Loucy (cell line): ENCODE measurements at regions not wholly inside any gene's neighbourhood (a gene's known extent, or its start where the extent isn't known, plus 50 kb on each side); places are given as distances from the start of the nearest gene placed in this dataset.

Experiments used
- H2AFZ ChIP-seq: fragments of 200-600 bp; sonication (generic); 2 replicates; pipeline ENCODE4 v1.6.0; 2016; ENCODE audit warnings: antibody characterized with exemption, mild to moderate bottlenecking, low read length, moderate library complexity
- H3F3A ChIP-seq: fragments of 200-600 bp; 2 replicates; pipeline ENCODE4 v1.6.0; 2016; ENCODE audit warnings: antibody characterized with exemption, low read depth, mild to moderate bottlenecking
- H3K27me3 ChIP-seq: fragments of 200-600 bp; sonication (generic); 2 replicates; pipeline ENCODE4 v1.6.1; 2014; ENCODE audit warnings: low read length, mild to moderate bottlenecking; ENCODE audit not compliant: insufficient read depth, poor library complexity, severe bottlenecking
- H3K36me3 ChIP-seq: fragments of 200-600 bp; sonication (generic); 2 replicates; pipeline ENCODE4 v1.6.1; 2016; ENCODE audit warnings: low read length; ENCODE audit not compliant: insufficient read depth
- H3K4me1 ChIP-seq: fragments of 200-600 bp; sonication (generic); 2 replicates; pipeline ENCODE4 v1.5.1; 2014; ENCODE audit warnings: low read length, mild to moderate bottlenecking; ENCODE audit not compliant: insufficient read depth, poor library complexity, severe bottlenecking
- H3K4me2 ChIP-seq: fragments of 200-600 bp; sonication (generic); 2 replicates; pipeline ENCODE4 v1.6.0; 2014; ENCODE audit warnings: antibody characterized with exemption, low read length, low read depth, mild to moderate bottlenecking; ENCODE audit not compliant: poor library complexity, severe bottlenecking
- H3K4me3 ChIP-seq: fragments of 200-600 bp; sonication (generic); 2 replicates; pipeline ENCODE4 v1.5.1; 2014; ENCODE audit warnings: low read length, mild to moderate bottlenecking, mixed read lengths; ENCODE audit not compliant: poor library complexity, severe bottlenecking
- H3K79me2 ChIP-seq: fragments of 200-600 bp; sonication (generic); 2 replicates; pipeline ENCODE4 v1.6.1; 2014; ENCODE audit warnings: low read length; ENCODE audit not compliant: insufficient read depth
- H3K9ac ChIP-seq: fragments of 200-600 bp; sonication (generic); 2 replicates; pipeline ENCODE4 v1.6.0; 2014; ENCODE audit warnings: mild to moderate bottlenecking, low read depth, low read length, moderate library complexity; ENCODE audit not compliant: poor library complexity, severe bottlenecking
- H3K9me2 ChIP-seq: fragments of 200-600 bp; sonication (generic); replicated peaks from 2 replicates; pipeline ENCODE4 v1.6.1; 2016; ENCODE audit warnings: low read depth, low read length, mixed read lengths
- H3K9me3 ChIP-seq: fragments of 200-600 bp; sonication (generic); 2 replicates; pipeline ENCODE4 v1.6.1; 2014; ENCODE audit warnings: mild to moderate bottlenecking, antibody characterized with exemption, low read length, low read depth; ENCODE audit not compliant: insufficient read depth
- H4K20me1 ChIP-seq: fragments of 200-600 bp; sonication (generic); 2 replicates; pipeline ENCODE4 v1.6.0; 2014; ENCODE audit warnings: antibody characterized with exemption, low read length, mild to moderate bottlenecking; ENCODE audit not compliant: insufficient read depth, poor library complexity, severe bottlenecking
- EZH2phosphoT487 ChIP-seq: fragments of 200-600 bp; IDR thresholded peaks from 2 replicates; pipeline ENCODE4 v1.6.1; 2018; ENCODE audit warnings: antibody characterized with exemption, mild to moderate bottlenecking, moderate library complexity, borderline replicate concordance
- TF ChIP-seq, protein P1 (sequence below): fragments of 200-600 bp; sonication (generic); conservative IDR thresholded peaks from 2 replicates; pipeline ENCODE4 v1.5.1; 2014; ENCODE audit warnings: mild to moderate bottlenecking, antibody characterized with exemption, low read length

DNA sequence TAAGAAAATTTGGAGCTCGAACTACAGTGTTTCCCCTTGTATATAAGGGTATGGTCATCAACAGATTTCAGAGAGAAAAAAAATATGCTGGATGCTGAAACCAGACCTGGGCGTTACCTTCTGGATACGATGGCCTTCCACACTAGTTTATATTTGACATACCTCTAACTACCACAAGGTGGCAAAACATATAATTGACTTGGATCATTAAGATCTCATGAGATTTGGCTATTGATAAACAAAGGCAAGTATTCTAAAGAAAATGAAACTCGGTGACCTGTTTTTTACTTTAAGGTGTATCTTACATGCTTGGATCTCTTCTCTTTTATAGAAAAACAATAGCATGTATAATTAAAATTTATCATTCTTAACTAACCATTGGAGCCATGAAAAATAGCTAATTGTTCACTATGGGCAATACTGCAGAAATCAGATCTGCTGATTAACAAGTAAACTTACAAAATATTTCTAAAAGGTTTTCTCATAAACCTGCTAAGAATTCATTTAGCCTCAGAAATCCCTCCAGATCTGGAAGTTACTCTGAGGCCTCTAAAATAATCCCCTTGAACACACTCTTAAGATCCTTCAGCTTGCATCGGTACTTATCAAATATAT, 300.6 kb upstream of the KCNH8 start:
- no peaks in the 10 kb centered on the region for H3F3A ChIP-seq
- no peak overlapping the region for H3K9ac ChIP-seq
- H4K20me1 ChIP-seq = no peaks in the 10 kb centered on the region
- H3K79me2 ChIP-seq = no peaks in the 10 kb centered on the region
- peaks cover 6% of the 10 kb centered on the region for H3K4me1 ChIP-seq
- H3K4me3 ChIP-seq = no peak overlapping the region
- H3K36me3 ChIP-seq = no peaks in the 10 kb centered on the region
- H3K27me3 ChIP-seq = no peaks in the 10 kb centered on the region
- H3K4me2 ChIP-seq = no peak overlapping the region
- no peaks in the 10 kb centered on the region for H3K9me2 ChIP-seq
- H2AFZ ChIP-seq = no peak overlapping the region
- H3K9me3 ChIP-seq = no peaks in the 10 kb centered on the region
- TF ChIP-seq, protein P1, sequence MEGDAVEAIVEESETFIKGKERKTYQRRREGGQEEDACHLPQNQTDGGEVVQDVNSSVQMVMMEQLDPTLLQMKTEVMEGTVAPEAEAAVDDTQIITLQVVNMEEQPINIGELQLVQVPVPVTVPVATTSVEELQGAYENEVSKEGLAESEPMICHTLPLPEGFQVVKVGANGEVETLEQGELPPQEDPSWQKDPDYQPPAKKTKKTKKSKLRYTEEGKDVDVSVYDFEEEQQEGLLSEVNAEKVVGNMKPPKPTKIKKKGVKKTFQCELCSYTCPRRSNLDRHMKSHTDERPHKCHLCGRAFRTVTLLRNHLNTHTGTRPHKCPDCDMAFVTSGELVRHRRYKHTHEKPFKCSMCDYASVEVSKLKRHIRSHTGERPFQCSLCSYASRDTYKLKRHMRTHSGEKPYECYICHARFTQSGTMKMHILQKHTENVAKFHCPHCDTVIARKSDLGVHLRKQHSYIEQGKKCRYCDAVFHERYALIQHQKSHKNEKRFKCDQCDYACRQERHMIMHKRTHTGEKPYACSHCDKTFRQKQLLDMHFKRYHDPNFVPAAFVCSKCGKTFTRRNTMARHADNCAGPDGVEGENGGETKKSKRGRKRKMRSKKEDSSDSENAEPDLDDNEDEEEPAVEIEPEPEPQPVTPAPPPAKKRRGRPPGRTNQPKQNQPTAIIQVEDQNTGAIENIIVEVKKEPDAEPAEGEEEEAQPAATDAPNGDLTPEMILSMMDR = peak; percentile 74
- no peak for TF ChIP-seq EZH2phosphoT487

GRCh38 chr3:18843983-18844382, 304.3 kb upstream of the KCNH8 start:
- H3K27me3 ChIP-seq = no peaks in the 10 kb centered on the region
- TF ChIP-seq, protein P1 = no peak
- H3K4me3 ChIP-seq = no peak overlapping the region
- no peak overlapping the region for H3K9ac ChIP-seq
- H3K9me3 ChIP-seq = no peaks in the 10 kb centered on the region
- no peaks in the 10 kb centered on the region for H3K9me2 ChIP-seq
- H3K79me2 ChIP-seq = no peaks in the 10 kb centered on the region
- H3K36me3 ChIP-seq = no peaks in the 10 kb centered on the region
- no peaks in the 10 kb centered on the region for H4K20me1 ChIP-seq
- 0 out of 2 replicates have a peak overlapping the region, but pooled peaks have one; percentile 7 for H2AFZ ChIP-seq
- H3F3A ChIP-seq = no peaks in the 10 kb centered on the region
- H3K4me1 ChIP-seq = peaks cover 6% of the 10 kb centered on the region
- no peak overlapping the region for H3K4me2 ChIP-seq

- no peaks in the 10 kb centered on the region for H4K20me1 ChIP-seq
- no peaks in the 10 kb centered on the region for H3K9me3 ChIP-seq
- H3F3A ChIP-seq = no peaks in the 10 kb centered on the region
- H3K36me3 ChIP-seq = no peaks in the 10 kb centered on the region
- H3K9me2 ChIP-seq = no peaks in the 10 kb centered on the region
- no peak for TF ChIP-seq EZH2phosphoT487
- TF ChIP-seq, protein P1 = no peak
- no peaks in the 10 kb centered on the region for H3K79me2 ChIP-seq
- peaks cover 6% of the 10 kb centered on the region for H3K4me1 ChIP-seq
- peak overlapping the region; percentile 18; the same call in 1 of the 2 replicates for H2AFZ ChIP-seq
- H3K4me2 ChIP-seq = no peak overlapping the region
- H3K4me3 ChIP-seq = no peak overlapping the region
- H3K9ac ChIP-seq = no peak overlapping the region
- H3K27me3 ChIP-seq = no peaks in the 10 kb centered on the region
Measured at GRCh38 chr3:18843188-18843587, 305.1 kb upstream of the KCNH8 start.
